ENCODE measurements at regions not wholly inside any gene's neighbourhood (a gene's known extent, or its start where the extent isn't known, plus 50 kb on each side); places are given as distances from the start of the nearest gene placed in this dataset.
A peak's percentile ranks its signal among the peaks of the same experiment; 100 is the strongest.

DNA sequence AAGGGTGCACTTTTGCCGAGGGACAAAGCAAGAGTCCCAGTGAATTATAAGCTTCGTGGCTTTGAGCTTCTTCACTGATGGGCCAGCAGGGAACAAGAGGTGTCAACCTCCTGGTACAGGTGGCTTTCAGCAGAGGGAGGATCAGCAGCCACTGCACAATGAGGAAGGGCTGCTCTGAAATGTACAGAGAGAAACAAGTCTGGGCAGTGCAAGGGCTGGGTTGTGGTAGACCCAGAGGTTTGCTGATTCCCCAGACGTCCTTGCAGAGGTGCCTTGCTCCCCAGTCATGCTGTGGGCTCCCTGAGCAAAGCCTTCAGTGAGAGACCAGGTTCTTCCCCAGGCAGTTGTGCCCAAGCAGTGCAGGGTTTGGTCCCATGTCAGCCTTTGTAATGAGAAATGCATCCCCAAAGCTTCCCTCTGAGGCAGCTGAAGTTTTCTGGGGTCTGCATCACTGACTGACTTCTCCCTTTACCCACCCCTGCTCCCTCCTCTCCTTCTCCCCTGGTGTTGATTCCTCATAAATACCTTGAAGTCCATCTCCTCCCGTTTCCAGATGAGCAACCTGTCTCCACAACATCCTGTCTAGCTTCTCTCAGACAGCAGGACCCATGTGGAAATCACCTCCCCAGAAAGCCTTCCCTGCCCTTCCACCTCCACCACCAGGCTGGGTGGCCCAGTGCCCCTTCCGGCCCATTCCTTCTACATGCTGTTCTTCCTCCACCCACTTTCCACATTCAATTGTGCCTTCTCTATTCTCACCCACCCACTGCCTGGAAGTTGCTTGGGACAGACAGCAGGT lies 599.6 kb upstream of the ADAMTS16 start:
- no peak for DNase-seq (ENCODE audit: low read depth in 1 of 2, low spot score in 1 of 2)
- in situ Hi-C loops (cut with HindIII; ENCODE audit: low pct_unique_long_range_greater_than_20kb, low sequenced_read_pairs): no loop called here
- no peak for TF ChIP-seq JUND (IDR thresholded peaks at IDR 0.05; ENCODE audit: low read depth)

DNA sequence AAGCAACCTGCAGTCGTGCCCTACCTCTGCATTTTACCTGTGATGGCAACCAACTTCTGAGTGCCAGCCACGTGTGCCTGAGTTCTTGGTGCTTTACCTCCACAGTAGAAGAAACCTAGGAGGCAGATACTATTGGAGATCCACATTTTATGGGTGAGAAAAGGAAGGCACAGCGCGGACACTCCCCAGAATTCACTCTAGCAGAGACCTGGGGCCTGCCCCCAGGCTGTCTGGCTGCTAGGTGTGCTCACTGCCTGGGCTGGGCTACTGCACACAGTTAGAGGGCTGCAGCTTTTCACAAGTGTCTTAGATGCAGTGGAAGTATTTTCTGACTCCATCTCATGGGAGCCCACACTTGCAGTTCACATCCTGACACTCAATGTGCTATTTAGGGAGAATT lies 598.8 kb upstream of the ADAMTS16 start:
- in situ Hi-C loops (cut with HindIII; ENCODE audit: low pct_unique_long_range_greater_than_20kb, low sequenced_read_pairs): no loop called here
- DNase-seq (ENCODE audit: low read depth in 1 of 2, low spot score in 1 of 2): no peak
- TF ChIP-seq JUND (IDR thresholded peaks at IDR 0.05; ENCODE audit: low read depth): no peak

DNA sequence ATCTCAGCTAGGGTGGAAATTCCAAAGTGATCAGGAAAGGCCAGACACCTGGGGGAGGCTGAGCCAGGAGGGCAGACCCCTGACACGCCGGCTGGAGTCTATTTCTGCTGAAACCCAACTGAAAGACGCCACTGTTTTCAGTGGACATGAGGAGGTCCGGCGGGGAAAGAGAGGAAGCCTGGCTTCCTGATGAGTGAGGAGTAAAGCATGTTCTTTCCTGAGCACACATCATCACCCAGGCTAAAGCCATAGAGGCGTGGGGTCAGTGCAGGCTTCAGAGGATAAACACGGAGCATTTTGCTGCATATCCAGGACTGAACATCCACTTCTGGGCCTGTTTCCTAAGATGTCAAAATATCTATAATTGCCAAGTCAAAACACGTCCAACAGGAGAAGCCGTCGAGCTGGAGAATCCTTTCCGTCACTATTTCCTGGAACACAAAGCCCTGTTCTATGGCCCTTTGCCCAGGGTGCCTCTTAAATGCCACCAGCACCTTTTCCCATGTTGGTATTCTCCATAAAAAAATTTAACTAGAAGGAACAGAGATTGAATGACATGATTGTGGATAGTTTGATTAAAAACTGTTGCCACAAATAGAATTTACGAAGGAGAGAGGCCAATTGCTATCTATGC lies 597.9 kb upstream of the ADAMTS16 start:
- TF ChIP-seq JUND (IDR thresholded peaks at IDR 0.05; ENCODE audit: low read depth): no peak
- in situ Hi-C loops (cut with HindIII; ENCODE audit: low pct_unique_long_range_greater_than_20kb, low sequenced_read_pairs): no loop called here
- no peak for DNase-seq (ENCODE audit: low read depth in 1 of 2, low spot score in 1 of 2)

DNA sequence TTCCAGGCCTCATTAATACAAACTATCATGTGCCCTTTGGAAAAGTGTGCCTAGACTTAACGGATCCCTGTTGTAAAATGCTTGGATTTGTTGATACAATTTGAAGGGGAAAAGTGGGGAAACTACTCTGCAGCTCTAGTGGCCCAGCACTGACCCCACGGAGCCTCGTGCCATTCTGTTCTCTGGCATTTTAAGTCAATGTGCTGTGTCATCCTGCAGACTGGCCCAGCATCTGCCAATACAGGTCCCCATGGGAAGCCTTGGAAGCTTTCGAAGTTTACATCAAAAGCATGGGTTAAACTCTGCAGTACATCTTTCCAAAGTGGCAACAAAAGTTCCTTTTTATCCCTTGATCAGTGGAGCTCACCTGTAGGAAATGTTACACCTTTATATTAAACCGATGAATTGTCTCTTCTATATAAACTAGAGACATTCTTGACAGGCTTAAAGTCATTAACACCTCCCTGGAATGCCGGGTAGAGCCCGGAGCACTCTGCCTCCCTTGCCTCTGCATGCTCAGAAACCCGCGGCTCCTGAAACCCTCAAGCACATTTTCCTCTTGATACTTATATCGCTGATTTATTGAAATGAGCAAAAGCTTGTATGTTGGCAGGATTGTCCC lies 596.0 kb upstream of the ADAMTS16 start:
- DNase-seq (ENCODE audit: low read depth in 1 of 2, low spot score in 1 of 2): no peak
- in situ Hi-C loops (cut with HindIII; ENCODE audit: low pct_unique_long_range_greater_than_20kb, low sequenced_read_pairs): no loop called here
- TF ChIP-seq JUND (IDR thresholded peaks at IDR 0.05; ENCODE audit: low read depth): no peak

DNA sequence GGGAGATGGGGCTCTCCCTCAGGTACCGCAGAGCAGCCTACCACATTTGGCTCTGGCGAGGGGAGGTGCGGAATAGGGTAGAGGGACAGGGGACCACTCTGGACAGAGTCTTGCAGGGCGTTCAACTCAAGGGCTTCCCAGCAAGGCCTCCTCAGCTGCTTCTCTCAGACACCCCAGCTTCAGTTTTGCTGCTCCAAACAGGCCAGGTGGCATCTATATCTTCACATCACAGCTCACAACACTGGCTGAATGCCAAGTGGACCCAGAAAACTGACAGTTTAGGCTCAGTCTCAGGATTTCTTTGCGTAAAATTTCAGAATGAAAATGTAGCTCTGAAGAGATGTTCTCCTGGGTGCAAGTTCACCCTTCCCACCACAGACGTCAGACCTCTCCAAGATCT lies 592.6 kb upstream of the ADAMTS16 start:
- TF ChIP-seq JUND (IDR thresholded peaks at IDR 0.05; ENCODE audit: low read depth): no peak
- in situ Hi-C loops (cut with HindIII; ENCODE audit: low pct_unique_long_range_greater_than_20kb, low sequenced_read_pairs): no loop called here
- no peak for DNase-seq (ENCODE audit: low read depth in 1 of 2, low spot score in 1 of 2)

DNA sequence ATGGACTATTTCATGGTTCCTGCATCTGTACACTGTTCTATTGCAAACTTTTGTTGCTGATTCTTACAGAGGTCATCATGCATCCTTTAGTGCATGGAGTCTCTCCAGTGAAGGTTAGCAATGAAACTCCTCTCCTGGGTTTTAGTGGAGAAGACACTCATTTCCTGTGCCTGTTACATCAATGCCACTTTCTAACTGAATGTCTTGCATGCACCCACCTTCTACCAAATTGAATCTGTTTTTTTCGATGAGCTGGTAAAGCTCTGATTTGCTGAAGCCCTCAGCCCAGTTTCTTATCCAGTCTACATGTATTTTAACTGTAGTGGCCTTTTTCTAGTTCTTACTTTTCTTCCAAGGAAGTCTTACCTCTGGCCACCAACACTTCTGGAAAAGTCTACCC lies 591.8 kb upstream of the ADAMTS16 start:
- in situ Hi-C loops (cut with HindIII; ENCODE audit: low pct_unique_long_range_greater_than_20kb, low sequenced_read_pairs): no loop called here
- DNase-seq (ENCODE audit: low read depth in 1 of 2, low spot score in 1 of 2): no peak
- TF ChIP-seq JUND (IDR thresholded peaks at IDR 0.05; ENCODE audit: low read depth): no peak

DNA sequence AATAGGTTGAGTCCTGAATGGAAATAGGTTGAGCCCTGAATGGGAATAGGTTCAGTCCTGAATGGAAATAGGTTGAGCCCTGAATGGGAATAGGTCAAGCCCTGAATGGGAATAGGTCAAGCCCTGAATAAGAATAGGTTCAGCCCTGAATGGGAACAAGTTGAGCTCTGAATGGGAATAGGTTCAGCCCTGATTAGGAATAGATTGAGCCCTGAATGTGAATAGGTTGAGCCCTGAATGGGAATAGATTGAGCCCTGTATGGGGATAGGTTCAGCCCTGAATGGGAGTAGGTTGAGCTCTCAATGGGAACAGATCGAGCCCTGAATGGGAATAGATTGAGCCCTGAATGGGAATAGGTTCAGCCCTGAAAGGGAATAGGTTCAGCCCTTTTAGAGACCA lies 590.8 kb upstream of the ADAMTS16 start:
- no peak for TF ChIP-seq JUND (IDR thresholded peaks at IDR 0.05; ENCODE audit: low read depth)
- no peak for DNase-seq (ENCODE audit: low read depth in 1 of 2, low spot score in 1 of 2)
- in situ Hi-C loops (cut with HindIII; ENCODE audit: low pct_unique_long_range_greater_than_20kb, low sequenced_read_pairs): no loop called here

DNA sequence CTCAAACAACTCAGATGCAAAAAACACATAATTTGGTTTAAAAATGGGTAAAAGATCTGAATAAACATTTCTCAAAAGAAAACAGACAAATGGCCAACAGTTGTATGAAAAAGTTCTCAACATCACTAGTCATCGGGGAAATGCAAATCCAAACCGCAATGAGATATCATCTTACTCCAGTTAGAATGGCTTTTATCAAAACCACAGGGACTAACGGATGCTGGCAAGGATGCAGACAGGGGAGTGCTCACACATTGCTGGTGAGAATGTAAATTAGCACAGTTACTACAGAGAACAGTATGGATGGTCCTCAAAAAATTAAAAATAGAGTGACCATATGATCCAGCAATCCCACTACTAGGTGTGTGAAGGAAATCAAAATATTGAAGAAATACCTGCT lies 589.1 kb upstream of the ADAMTS16 start:
- in situ Hi-C loops (cut with HindIII; ENCODE audit: low pct_unique_long_range_greater_than_20kb, low sequenced_read_pairs): no loop called here
- no peak for TF ChIP-seq JUND (IDR thresholded peaks at IDR 0.05; ENCODE audit: low read depth)
- no peak for DNase-seq (ENCODE audit: low read depth in 1 of 2, low spot score in 1 of 2)

DNA sequence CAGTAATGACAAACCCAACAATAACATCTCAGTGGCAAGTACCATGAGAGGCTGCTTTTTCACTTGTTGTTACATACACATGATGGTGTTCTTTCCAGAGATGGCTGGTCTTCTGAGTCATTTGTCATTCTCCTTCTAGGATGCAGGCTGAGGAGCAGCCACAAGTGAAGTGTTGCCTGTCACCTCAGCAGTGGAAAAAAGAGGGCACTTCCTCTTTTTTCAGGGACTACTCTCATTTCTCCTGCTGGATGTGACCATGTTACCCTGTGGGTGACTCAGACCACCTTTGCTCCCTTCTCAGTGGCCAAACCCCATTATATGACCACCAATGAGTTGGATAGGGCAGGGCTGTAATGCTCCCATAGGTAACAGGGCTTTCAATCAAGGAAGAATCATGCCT lies 587.0 kb upstream of the ADAMTS16 start:
- in situ Hi-C loops (cut with HindIII; ENCODE audit: low pct_unique_long_range_greater_than_20kb, low sequenced_read_pairs): no loop called here
- no peak for TF ChIP-seq JUND (IDR thresholded peaks at IDR 0.05; ENCODE audit: low read depth)
- DNase-seq (ENCODE audit: low read depth in 1 of 2, low spot score in 1 of 2): no peak

DNA sequence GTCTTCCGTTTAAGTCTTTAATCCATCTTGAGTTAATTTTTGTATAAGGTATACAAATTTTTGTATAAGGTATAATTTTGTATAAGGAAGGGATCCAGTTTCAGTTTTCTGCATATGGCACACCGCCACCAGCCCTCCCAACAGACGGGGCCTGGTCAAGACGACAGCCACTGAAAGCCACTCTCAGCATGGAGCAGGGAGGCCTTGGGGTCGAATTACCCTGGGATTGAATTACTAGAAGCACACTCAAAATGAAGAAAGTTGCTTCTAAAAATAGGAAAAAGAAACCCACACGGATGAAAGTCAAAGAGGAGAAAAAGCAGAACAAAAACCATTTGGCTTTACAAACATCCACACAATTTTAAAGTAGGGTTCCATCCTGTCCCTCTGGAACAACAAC lies 586.2 kb upstream of the ADAMTS16 start:
- in situ Hi-C loops (cut with HindIII; ENCODE audit: low pct_unique_long_range_greater_than_20kb, low sequenced_read_pairs): no loop called here
- no peak for DNase-seq (ENCODE audit: low read depth in 1 of 2, low spot score in 1 of 2)

DNA sequence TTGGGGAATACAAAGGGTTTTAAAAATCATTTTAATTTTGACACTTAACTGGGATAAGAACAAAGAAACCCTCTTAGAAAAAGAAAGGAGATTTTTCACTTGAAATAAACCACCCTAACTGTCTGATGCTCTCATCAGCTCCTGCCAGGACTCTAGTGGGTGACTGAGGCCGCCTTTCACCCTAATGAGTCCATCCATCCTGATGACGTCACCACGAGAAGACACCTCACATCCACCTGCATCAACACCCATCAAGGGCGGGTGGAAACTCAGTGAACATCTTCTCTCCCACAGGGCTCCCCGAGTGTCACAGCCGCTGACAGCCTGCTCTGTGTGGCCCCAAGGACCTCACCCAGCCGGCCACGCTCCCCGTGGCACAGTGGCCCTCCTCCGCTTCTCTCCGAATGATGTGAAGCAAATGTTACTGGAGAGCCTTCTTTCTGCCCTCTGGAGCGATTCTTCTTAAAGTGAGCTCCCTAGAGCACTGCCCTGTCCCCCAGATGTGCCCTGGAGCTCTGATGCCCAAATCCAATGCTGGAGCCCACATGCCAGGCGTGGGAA lies 584.3 kb upstream of the ADAMTS16 start:
- no peak for DNase-seq (ENCODE audit: low read depth in 1 of 2, low spot score in 1 of 2)
- in situ Hi-C loops (cut with HindIII; ENCODE audit: low pct_unique_long_range_greater_than_20kb, low sequenced_read_pairs): no loop called here
- no peak for TF ChIP-seq JUND (IDR thresholded peaks at IDR 0.05; ENCODE audit: low read depth)

More for the DNA sequence above, 586.2 kb upstream of the ADAMTS16 start:
- TF ChIP-seq JUND (IDR thresholded peaks at IDR 0.05; ENCODE audit: low read depth): no peak

DNA sequence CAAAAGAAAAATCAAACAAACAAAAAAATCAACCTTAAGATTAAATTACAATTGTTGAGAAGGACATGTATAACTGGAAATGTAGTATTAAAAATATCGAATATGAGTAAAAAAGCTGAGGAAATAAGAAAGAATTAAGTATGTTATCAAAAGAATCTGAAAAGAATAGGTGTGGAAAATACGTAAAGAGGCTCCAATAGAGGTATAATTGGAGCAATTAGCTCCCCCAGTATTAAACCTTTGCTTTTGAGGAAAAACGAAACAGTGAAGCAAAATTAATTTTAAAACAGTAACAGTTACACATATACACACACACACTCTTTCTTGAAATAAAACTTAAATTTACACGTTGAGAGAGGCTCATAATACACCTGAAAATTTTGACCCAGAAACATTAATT lies 578.7 kb upstream of the ADAMTS16 start:
- in situ Hi-C loops (cut with HindIII; ENCODE audit: low pct_unique_long_range_greater_than_20kb, low sequenced_read_pairs): no loop called here
- TF ChIP-seq JUND (IDR thresholded peaks at IDR 0.05; ENCODE audit: low read depth): no peak
- DNase-seq (ENCODE audit: low read depth in 1 of 2, low spot score in 1 of 2): no peak

DNA sequence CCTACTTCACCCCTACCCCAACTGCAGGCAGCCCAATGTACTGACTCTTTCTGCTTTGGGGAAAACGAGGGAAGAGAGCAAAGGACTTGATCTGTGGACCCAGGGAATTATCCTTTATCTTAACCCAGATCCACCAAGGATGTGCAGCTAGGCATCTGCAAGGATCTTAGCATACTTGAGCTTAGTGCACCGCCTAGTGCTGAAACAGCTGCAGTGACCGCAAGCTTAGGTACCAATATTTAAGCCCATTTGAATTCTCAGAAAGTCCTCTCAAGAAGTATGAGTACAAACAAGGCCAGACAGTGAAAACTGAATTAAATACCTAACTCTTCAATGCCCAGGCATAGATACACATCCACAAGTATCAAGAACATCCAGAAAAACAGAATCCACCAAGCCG lies 576.7 kb upstream of the ADAMTS16 start:
- peak in 1 of 2 experiments; percentile 18 for DNase-seq (ENCODE audit: low read depth in 1 of 2, low spot score in 1 of 2)
- TF ChIP-seq JUND (IDR thresholded peaks at IDR 0.05; ENCODE audit: low read depth): no peak

More for the DNA sequence above, 576.7 kb upstream of the ADAMTS16 start:
- in situ Hi-C loops (cut with HindIII; ENCODE audit: low pct_unique_long_range_greater_than_20kb, low sequenced_read_pairs): no loop called here
